ENCODE measurements at regions not wholly inside any gene's neighbourhood (a gene's known extent, or its start where the extent isn't known, plus 50 kb on each side); places are given as distances from the start of the nearest gene placed in this dataset.

DNA sequence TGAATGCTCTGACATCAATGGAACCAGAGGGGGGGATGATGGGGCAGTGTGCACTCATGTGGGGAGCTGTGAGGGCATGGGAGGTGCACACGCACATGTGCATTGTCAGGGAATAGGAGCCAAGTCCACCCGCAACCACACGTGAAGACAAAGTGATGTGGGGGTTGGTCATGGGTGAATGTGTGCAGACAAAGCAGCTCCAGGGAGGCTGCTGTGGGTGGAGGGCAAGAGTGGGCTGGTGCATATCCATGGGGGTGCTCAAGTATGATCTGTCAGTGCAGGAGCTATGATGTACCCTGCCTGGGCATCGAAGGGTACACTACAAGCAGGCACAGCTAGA, 301.9 kb downstream of the TEX13C start:
- no peak for TF ChIP-seq POLR2AphosphoS5 (IDR thresholded peaks at IDR 0.05; ENCODE audit: insufficient read depth, low read depth, low read length)
- TF ChIP-seq, protein P1, sequence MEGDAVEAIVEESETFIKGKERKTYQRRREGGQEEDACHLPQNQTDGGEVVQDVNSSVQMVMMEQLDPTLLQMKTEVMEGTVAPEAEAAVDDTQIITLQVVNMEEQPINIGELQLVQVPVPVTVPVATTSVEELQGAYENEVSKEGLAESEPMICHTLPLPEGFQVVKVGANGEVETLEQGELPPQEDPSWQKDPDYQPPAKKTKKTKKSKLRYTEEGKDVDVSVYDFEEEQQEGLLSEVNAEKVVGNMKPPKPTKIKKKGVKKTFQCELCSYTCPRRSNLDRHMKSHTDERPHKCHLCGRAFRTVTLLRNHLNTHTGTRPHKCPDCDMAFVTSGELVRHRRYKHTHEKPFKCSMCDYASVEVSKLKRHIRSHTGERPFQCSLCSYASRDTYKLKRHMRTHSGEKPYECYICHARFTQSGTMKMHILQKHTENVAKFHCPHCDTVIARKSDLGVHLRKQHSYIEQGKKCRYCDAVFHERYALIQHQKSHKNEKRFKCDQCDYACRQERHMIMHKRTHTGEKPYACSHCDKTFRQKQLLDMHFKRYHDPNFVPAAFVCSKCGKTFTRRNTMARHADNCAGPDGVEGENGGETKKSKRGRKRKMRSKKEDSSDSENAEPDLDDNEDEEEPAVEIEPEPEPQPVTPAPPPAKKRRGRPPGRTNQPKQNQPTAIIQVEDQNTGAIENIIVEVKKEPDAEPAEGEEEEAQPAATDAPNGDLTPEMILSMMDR (IDR thresholded peaks at IDR 0.05; ENCODE audit: extremely low read depth in 1 of 2, insufficient read depth in 1 of 2, low read depth in 1 of 2, low read length in 2 of 2), result no peak
